ENCODE measurements at regions not wholly inside any gene's neighbourhood (a gene's known extent, or its start where the extent isn't known, plus 50 kb on each side); places are given as distances from the start of the nearest gene placed in this dataset.
"Not testable (repeated sequence)": the region's sequence is repeated elsewhere in the genome, so short reads cannot be mapped to it uniquely, and the experiment has no call there.

DNA sequence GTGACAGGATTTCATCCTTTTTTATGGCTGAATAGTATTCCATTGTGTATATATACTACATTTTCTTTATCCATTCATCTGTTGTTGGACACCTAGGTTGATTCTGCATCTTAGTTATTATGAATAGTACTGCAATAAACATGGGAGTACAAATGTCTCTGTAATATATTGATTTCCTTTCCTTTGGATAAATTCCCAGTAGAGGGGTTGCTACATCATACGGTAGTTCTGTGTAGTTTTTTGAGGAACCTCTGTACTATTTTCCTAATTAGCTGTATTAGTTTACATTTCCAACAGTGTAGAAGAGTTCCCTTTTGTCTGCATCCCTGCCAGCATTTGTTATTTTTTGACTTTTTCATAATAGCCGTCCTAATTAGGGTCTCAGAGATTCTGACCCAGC lies 201.3 kb downstream of the GIPC2 start:
- no peak for DNase-seq (ENCODE audit: low read depth)

DNA sequence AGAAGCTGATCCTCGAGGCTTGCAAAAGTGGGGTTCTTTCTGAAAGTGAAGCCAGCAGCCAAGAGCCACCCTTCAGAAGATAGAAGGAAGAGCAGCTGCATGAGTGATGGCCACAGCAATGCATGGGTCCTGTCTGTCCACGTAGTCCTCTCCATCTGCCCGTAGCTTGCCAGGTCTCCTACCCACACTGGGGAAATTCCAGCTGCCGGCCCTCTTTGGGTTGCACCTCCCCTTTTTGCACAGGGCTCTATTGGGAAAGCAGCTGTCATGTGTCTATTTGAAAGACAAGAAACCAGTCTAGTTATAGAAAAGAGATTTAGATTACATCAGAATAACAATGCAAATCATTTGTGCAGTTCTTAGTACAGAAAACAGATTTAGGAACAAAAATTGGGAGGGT lies 204.4 kb downstream of the GIPC2 start:
- DNase-seq (ENCODE audit: low read depth) = peak; percentile 12

DNA sequence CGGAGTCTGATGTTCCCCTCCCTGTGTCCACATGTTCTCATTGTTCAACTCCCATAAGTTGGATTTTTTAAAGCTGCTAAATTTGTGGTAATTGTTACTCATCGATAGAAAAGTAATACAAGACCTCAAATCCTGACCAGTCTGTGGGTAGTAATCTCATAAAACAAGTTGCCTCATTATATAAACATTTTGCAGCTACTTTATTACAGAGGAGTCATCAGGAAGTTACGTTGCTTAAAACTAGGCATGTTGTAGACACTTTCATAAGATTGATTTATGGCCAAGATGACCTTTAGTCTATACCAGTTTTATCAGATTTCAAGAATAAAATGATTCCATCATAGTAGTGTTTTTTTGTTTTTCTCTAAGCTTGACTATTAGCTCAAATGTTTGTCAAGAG lies 208.8 kb downstream of the GIPC2 start:
- peak; percentile 76 for DNase-seq (ENCODE audit: low read depth)

DNA sequence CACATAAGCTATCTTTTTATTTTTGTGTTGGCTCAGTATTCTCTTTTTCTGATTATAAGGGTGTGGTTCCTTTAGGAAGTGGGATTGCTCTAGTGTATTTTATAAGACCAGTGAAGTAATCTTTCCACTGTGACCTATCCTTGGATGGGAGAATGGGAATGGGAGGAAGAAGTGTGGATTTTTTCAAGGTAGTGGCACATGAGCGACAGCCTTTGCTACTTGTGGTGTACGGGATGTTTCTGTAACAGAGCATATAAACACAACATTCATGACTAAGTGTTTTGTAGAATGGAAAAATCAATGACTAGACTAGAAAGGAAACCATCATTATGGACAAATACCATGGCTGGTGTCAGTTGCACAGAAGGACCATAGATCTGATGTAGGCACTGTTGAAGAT lies 209.6 kb downstream of the GIPC2 start:
- peak; percentile 54 for DNase-seq (ENCODE audit: low read depth)

DNA sequence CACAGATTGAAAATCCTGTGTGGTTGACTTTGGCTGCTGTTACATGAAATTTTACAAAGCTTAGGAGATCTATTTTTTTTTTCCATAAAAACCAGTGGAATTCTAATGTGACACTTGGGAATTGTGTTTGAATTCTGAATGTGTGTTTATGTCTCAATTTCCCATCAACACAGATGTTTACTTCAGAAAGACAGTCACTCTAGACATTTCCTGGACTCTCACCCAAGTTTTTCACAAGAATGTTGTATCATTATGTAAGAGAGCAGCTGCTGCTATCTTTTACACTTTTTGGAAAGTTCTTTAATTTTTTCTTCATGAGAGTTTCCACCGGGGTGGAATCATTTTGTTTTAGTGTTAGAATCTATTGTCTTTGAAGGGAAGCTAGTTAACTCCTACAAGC lies 210.1 kb downstream of the GIPC2 start:
- no peak for DNase-seq (ENCODE audit: low read depth)

DNA sequence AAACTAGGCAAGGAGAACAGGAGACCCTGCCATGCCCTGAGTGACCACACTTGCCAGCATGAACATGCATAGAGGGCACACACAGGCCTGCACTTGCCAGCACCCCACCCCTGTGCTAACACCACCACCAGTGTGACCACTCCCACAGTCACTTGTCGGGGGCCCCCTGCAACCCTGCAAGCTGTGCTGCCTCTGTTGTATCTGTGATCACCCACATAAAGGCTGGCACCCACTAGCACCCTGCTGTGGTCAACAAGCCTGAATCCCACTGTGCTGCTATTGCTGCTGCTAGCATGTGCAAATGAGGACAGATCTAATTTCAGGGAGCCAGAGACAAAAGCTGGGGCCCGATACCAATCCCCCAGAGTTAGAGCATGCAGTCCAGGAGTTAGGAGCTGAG lies 217.7 kb downstream of the GIPC2 start:
- DNase-seq (ENCODE audit: low read depth) = no peak

DNA sequence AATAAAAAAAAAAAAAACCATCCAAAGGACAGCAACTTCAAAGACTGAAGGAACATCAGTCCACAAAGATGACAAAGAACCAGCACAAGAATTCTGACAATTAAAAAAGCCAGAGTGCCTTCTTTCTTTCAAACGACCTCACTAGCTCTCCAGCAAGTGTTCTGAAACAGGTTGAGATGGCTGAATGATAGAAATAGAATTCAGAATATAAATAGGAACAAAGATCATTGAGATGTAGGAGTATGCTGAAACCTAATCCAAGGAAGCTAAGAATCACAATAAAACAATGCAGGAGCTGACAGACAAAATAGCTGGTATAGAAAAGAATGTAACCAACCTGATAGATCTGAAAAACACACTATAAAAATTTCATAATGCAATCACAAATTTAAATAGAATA lies 218.2 kb downstream of the GIPC2 start:
- DNase-seq (ENCODE audit: low read depth) = no peak

DNA sequence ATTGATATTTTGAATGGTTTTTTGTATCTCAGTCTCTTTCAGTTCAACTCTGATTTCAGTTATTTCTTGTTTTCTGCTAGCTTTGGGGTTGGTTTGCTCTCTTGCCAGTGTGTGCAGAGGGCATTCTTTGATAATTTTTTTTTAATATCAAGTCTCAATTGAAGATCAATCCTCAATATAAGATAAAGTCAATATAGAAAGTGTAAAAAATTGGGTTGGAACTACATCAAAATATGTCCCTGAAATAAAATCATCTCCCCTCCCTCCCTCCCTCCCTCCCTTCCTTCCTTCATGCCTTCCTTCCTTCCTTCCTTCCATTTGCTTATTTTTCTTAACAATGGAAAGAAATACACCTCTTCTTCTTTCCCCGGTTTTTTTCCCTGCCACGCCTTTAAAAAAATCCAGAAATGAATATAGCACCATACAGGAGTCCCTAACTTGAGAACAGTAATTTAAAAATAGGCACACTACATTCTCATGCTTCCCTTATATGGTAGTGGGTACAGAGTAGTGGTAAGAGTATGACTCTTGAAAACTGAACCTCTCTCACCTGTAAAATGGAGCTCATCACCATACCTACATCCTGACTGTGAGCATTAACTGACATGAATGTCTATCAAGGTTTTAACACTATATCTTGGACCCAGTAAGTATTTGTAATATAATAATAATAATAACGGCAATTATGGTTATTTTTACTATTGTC lies 221.9 kb downstream of the GIPC2 start:
- no peak for DNase-seq (ENCODE audit: low read depth)

DNA sequence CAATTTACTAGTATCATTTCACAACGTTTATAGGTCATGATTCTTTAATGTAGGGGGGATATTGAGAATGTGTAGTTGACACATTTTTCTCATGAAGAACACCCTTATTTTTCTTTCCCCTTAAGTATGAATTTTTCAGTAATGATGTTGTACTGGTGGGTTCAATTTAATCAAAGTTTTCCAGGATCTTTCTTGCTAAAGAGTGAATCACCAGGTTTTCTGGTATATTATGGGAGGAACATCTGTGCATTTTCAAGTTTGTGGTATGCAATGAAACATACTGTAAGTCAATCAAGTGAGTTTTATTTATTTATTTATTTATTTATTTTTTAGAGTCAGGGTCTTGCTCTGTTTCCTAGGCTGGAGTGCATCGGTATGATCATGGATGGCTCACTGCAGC lies 221.2 kb upstream of the PTGFR start:
- no peak for DNase-seq (ENCODE audit: low read depth)

DNA sequence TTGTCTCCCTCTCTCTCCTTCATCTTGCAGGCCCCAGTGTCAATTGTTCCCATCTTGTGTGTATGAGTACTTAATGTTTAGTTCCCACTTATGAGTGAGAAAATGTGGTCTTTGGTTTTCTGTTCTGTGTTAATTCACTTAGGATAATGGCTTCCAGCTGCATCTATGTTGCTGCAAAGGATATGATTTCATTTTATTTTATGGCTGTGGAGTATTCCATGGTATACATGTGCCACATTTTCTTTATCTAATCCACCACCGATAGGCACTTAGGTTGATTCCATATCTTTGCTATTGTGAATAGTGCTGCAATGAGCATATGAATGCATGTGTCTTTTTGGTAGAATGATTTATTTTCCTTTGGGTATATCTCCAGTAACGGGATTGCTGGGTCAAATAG lies 219.4 kb upstream of the PTGFR start:
- DNase-seq (ENCODE audit: low read depth) = not testable (repeated sequence)

DNA sequence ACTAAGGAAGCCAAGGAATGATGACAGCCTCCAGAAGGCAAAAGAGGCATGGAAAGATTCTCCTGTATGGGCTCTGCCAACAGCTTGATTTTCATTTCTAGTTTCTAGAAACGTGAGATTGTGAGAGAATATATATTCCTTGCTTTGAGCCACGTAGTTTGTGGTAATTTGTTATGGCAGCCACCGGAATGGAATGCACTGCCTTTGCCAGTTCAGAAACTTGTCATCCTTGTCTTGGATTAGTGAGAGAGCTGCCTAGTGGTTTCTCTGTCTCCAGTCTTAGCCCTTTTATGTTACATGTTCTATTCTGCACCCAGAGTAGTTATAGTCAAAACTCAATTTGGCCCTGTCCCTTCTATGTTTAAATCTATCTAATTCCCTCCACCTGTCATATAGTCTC lies 216.0 kb upstream of the PTGFR start:
- DNase-seq (ENCODE audit: low read depth) = peak; percentile 77

DNA sequence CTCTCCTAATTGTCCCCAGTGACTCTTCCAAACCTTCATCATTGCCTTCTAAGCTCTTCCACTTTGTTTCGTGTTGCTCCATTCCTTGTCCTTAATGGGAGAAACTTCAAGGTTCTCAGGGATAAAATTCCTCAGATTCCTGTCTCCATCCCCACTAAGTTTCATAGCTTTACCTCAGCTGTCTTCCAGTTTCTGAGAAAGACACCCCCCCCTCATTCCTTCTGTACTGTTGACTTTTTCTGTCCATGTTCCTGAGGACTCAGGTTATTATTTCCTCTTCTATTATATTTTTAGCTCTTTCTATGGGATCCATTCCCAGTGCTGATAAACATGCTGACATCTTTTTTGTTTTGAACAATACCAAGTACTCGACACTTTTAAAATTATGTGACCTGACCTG lies 215.3 kb upstream of the PTGFR start:
- DNase-seq (ENCODE audit: low read depth) = no peak

DNA sequence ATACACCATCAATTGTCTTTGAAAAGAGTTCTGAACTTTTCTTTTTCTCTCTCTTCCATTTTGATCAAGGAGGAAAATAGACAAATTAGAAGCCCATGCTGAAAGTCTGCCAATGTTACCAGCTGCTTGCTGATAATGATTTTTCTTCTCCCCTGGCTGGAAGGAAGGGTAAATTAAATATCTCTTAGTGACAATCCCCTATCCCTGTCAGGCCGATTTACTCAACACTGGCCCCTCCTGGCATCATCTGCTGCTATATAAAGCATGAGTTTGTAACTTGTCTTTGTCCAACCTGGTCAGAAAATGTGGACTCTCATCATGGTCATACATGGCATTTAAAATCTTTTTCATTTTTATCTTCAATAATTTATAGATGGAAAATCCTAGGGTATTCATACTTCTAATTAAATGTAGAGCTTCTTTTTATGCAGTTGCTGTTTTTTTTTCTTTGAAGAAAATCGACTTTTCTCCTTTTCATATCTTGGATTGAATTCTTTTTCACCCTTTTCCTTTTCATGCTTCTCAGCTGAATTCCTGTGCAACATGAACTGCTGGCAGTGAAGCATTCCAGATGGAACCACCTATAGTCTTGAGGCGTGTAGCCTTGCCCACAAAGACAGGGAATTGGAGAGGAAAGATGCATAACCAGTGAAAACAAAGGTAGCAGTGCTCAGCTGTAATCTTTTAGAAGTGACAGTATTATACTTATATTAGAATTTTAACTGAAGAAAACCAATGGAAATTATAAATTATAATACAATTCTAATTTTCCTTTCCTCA lies 214.7 kb upstream of the PTGFR start:
- DNase-seq (ENCODE audit: low read depth) = no peak

DNA sequence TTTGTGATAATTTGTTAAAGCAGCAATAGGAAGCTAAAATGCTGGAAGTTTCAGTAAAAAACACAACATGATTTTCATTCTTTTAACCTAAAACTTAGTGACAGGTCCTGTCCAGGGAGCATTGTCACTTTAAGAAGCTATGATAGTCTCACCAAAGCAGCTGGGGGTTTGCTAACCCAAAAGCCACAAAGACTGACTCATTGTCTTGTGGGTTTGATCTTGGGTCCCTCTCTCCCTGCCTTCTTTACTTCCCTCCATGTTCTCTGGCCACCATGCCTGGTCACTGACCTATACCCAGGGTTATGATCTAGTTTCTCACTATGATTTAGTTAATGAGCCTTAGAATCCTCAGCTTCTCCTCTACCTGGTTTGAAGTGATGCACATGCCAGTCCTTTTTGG lies 213.5 kb upstream of the PTGFR start:
- DNase-seq (ENCODE audit: low read depth) = peak; percentile 82

DNA sequence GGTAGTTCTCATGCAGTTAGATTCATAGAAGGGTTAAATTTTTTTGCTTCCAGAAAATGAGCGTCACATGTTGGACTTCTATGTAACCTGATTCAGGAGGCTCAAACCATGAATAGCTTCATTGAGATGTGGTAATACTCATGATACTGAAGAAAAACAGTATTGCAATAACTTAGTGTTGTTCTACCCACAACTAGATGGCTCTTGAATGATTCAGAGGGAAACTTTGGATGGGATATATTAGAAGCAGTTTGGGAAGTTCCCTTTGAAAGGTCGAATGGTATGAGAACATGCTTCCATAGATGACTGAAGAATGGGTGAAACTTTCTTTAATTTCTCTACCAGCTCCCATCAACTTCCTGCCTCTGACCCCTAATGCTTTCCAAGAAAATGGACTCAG lies 211.7 kb upstream of the PTGFR start:
- DNase-seq (ENCODE audit: low read depth) = peak; percentile 98

DNA sequence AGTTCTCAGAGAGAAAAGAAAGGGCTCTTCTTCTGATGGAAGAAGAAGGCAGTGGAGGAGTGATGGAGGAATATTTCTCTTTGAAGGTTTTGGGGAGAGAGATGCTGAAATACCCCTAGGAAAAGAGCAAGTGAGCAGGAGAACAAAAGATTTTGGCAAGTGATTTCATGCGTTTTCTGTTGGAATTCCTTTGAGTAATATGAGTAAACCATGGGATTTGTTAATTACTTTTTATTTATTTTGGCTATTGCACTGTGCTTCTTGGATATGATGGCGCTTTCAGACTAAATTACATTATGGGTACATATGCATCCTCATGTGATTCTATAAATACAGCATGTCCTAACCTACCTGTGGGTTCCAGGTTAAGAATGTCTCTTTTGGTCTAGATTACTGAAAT lies 210.1 kb upstream of the PTGFR start:
- DNase-seq (ENCODE audit: low read depth) = no peak

DNA sequence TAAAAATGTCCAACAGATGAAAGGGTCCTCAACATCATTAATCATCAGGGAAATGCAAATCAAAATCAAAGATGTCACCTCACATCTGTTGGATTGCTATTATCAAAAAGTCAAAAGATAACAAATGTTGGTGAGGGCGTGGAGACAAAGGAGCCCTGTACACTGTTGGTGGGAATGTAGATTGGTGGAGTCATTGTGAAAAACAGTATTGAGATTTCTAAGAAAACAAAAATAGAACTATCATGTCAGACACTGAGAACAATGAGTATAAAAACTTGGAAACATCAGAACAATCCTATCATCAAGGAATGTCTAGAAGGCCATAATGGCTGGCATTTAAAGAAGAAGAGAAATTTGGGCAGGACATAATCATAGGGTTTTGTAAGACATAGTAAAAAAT lies 209.2 kb upstream of the PTGFR start:
- no peak for DNase-seq (ENCODE audit: low read depth)

DNA sequence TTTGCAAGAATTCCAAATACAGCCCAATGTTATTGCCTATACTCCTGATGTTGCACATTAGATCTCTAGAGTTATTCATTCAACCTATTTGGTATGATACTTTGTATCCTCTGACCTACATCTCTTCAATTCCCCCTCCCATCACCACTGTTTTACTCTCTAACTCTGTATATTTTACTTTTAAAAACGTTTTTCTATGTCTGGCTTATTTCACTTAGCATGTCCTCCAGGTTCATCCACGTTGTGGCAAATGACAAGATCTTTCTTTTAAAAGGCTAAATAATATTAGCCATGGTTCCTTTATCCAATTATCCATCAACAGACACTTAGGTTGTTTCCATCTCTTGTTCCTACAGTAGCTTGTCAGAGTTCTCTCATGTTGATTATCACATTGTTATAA lies 207.1 kb upstream of the PTGFR start:
- no peak for DNase-seq (ENCODE audit: low read depth)

DNA sequence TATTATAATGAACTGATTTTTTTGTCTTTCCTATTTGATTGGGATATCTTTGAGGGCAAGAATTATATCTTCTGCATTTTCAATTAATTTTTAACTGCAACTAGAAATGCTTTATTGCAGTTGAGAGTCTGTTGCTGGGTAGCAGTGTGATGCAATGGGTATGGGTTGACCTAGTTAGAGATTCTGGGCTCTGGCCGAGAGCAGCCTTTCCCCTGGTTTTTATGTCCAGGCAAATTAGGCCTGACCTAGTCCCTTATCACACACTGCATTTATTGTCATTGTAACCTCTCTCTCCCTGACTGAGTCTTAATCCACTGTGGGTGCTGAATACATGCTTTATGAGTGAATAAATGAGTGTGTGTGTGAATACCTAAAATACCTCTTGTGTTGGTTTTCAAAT lies 206.4 kb upstream of the PTGFR start:
- peak; percentile 79 for DNase-seq (ENCODE audit: low read depth)

DNA sequence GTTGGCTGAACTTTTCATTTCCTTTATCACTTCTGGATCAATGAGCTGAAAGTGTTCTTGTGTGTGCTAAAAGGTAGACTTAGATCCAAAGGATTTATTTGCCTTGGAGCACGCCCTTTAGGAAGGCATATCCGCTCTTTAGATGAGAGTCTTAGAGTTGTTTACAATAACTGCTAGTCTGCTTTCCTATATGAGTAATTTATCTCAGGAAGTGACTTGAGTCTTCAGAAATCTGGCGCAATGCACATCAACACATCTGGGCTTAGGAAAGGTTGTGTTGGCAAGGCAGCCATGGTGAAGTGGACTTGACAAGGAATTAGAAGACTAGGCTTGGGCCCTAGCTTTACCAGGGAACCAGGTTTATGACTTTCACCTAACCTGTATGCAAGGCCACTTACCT lies 204.1 kb upstream of the PTGFR start:
- DNase-seq (ENCODE audit: low read depth) = peak; percentile 97

DNA sequence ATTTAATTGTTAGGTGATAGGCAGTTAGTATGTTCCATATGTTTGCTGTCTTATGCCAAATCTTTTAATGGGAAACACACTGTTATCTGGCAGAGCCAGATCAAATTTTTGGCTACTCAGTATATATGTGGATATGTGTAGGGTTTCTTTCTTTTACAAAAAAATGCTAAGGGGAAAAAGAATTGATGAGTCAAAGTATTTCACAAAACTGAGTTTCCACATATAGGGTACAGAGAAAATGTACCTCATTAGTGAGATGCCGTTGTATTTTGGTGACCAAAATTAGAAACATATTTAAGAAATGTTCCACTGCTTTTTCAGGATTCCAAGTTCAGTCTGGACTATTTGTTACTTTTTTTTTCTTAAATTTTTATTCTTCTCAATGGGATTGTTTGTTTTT lies 201.2 kb upstream of the PTGFR start:
- DNase-seq (ENCODE audit: low read depth) = no peak

DNA sequence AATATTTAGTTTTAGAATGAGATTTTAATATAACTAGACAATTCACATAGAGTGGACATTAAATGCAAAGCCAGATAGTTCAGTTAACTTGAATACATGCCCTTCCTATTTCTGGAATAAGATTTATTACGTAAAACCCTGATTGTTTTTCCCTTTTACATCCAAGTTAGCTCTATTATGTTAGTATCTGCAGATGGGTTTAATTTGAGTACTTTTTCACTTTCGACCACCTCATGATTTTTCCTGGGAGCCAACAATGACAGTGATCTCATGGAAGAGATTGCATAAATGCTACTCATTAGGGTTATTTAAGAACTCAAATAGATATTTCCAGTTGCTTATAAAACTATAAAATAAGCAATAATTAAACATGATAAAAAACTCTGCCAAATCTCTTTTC lies 199.4 kb upstream of the PTGFR start:
- no peak for DNase-seq (ENCODE audit: low read depth)

DNA sequence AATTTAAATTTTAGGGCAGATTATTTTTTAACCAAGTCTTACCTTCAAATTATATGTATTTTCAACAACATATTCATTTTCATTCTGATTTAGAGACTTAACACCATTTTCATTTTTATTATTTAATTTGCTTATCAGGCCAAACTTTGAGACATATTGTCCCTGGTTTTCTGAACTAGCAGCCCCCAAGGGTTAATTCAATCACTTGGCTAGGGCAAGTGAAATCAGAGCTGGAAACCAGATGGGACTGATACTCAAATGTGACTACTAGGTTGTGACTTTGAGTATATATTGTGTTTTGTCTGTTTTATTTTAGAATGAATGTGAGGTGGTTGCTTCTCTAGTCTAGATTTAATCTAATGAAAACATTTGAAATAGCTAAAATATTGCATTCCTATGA lies 198.9 kb upstream of the PTGFR start:
- DNase-seq (ENCODE audit: low read depth) = no peak

DNA sequence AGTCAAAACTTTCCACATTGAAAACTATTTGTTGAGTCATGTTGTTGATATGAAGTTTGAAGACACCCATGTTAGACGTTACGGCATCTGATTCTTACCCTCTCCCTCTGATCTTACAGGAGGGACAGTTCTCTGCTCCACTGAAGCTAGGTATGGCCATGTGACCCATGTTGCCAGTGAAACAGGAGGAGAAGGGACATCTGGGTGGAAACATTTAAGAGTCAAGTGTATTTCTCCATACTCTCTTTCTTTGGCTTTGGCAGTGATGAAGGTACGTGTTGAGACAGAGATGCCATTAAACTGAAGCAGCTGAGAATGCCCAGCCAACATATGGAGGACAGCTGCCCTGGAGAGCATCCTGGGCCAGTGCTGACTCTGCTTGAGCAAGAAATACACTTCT lies 198.4 kb upstream of the PTGFR start:
- peak; percentile 77 for DNase-seq (ENCODE audit: low read depth)

Measured in iris pigment epithelial cell (primary cell).